ENCODE measurements at regions not wholly inside any gene's neighbourhood (a gene's known extent, or its start where the extent isn't known, plus 50 kb on each side); places are given as distances from the start of the nearest gene placed in this dataset.

DNA sequence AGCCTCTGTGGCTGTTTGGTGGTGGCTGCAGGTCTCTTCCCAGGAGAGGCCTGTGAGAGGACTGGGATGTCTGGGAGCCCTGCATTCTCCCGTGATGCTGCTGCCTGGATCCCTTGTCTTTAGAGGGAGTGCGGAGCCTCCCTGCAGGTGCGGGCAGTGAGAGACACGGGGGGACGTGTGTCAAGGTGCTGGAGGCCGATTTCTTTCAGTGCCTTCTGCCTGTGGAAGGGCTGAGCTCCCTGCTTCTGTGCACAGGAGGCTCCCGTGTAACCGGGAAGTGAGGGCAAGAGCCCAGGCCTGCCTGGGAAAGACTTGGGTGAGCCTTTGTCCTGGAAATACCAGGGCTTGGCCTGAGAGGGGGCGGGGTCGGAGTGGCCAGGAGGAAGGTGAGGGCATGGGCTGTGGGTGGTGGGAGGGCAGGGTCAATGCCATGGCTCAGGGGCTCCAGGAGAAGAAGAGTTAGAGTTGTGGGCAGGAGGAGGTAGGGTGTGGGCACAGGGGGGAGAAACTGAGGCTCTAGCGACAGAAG is 372.2 kb downstream of the TMEM121 start:
- intact Hi-C loops (cut with DNase I), result no loop called here
- Histone ChIP-seq H3K27ac (no peak overlapping the region), H3K9me3 (replicated peaks in 1 of 3) (no peaks in the 10 kb centered on the region), H3K27me3 (no peaks in the 10 kb centered on the region), H3K4me1 (replicated peaks in 1 of 2) (no peaks in the 10 kb centered on the region), H3K4me3 (no peak overlapping the region), H3K36me3 (replicated peaks in 1 of 2) (no peaks in the 10 kb centered on the region)
- WGBS, 4 donors, result 70 to 84% (median 81%) methylated on average over 6 to 11 of the region's 11 CpGs
- no peak for DNase-seq
- no peak for TF ChIP-seq POLR2A (IDR thresholded peaks at IDR 0.05)
- TF ChIP-seq, protein P1, sequence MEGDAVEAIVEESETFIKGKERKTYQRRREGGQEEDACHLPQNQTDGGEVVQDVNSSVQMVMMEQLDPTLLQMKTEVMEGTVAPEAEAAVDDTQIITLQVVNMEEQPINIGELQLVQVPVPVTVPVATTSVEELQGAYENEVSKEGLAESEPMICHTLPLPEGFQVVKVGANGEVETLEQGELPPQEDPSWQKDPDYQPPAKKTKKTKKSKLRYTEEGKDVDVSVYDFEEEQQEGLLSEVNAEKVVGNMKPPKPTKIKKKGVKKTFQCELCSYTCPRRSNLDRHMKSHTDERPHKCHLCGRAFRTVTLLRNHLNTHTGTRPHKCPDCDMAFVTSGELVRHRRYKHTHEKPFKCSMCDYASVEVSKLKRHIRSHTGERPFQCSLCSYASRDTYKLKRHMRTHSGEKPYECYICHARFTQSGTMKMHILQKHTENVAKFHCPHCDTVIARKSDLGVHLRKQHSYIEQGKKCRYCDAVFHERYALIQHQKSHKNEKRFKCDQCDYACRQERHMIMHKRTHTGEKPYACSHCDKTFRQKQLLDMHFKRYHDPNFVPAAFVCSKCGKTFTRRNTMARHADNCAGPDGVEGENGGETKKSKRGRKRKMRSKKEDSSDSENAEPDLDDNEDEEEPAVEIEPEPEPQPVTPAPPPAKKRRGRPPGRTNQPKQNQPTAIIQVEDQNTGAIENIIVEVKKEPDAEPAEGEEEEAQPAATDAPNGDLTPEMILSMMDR (IDR thresholded peaks at IDR 0.05), result no peak

DNA sequence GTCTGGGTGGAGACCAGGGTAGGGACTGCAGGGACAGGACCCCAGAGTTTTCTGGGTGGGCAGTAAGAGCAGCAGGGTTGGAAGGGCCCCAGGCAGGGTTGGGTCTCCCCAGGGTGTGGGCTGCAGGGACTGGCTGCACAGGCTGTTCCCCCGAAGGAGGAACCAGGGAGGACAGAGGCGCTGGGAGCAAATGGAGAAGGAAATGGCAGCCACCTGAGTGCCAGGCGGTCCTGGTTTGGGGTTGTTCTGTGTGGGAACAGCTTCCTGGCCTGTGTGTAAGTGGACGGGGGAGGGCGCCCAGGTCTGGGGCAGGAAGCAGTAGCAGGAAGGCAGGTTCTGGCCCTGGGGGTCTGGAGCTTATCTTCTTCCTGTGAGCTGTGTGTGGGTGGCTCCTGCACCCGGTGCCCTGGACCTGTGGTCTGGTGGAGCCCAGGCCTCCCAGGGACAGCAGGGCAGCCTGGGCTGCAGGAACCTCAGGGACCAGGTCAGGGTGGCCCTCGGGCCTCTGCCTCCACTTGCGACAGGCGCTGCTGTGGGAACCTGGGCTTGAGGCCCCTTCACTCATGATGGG is 372.8 kb downstream of the TMEM121 start:
- 61 to 79% (median 70%) methylated on average over 3 to 9 of the region's 9 CpGs for WGBS, 4 donors
- Histone ChIP-seq H3K36me3 (replicated peaks in 1 of 2) (no peaks in the 10 kb centered on the region), H3K4me1 (replicated peaks in 1 of 2) (no peaks in the 10 kb centered on the region), H3K27me3 (no peaks in the 10 kb centered on the region), H3K27ac (no peak overlapping the region), H3K4me3 (no peak overlapping the region), H3K9me3 (replicated peaks in 1 of 3) (no peaks in the 10 kb centered on the region)
- no peak for DNase-seq
- TF ChIP-seq, protein P1 (IDR thresholded peaks at IDR 0.05), result no peak
- TF ChIP-seq POLR2A (IDR thresholded peaks at IDR 0.05), result no peak
- intact Hi-C loops (cut with DNase I), result no loop called here

DNA sequence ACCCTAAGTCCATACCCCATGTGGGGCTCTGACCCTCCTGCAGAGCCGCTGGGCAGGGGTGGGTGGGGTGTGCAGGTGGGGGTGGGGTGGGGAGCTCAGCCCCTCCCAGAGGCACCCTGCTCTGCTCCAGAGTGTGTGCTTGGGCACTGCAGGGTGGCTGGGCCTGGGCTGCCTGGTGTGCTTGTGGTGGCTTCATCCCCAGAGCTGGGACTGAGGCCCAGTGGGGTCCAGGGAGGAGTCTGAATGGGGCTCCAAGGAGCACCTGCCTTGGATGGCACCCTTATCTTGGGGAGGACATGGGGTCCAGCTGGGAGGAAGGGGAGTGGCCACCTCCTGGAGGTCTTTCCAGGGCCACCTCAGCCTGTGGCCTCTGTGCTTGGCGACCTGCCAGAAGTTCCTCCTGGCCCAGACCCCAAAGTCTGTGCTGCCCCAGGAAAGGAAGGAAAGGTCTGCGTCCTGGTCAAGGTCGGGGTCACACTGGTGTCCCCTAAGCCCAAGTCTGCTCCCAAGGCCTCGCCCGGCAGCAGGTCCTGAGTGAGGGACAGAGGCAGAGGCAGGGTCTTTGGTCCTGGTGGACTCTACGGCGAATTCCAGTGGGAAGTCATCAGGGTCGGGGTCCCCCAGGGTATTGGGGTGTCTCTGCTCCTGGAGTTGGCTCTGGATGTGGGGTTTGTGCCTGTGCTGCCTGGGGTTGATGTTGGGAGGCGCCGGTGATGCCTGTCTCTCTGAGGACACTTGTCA is 373.4 kb downstream of the TMEM121 start:
- H3K9me3 ChIP-seq (replicated peaks in 1 of 3), result no peaks in the 10 kb centered on the region
- H3K4me1 ChIP-seq (replicated peaks in 1 of 2), result no peaks in the 10 kb centered on the region
- WGBS, 4 donors, result 70 to 85% (median 73%) methylated on average over 7 to 11 of the region's 11 CpGs
- intact Hi-C loops (cut with DNase I), result no loop called here
- no peak overlapping the region for H3K4me3 ChIP-seq
- no peak overlapping the region for H3K27ac ChIP-seq
- no peaks in the 10 kb centered on the region for H3K27me3 ChIP-seq
- no peaks in the 10 kb centered on the region for H3K36me3 ChIP-seq (replicated peaks in 1 of 2)
- TF ChIP-seq, protein P1 (IDR thresholded peaks at IDR 0.05), result no peak
- no peak for TF ChIP-seq POLR2A (IDR thresholded peaks at IDR 0.05)
- no peak for DNase-seq

DNA sequence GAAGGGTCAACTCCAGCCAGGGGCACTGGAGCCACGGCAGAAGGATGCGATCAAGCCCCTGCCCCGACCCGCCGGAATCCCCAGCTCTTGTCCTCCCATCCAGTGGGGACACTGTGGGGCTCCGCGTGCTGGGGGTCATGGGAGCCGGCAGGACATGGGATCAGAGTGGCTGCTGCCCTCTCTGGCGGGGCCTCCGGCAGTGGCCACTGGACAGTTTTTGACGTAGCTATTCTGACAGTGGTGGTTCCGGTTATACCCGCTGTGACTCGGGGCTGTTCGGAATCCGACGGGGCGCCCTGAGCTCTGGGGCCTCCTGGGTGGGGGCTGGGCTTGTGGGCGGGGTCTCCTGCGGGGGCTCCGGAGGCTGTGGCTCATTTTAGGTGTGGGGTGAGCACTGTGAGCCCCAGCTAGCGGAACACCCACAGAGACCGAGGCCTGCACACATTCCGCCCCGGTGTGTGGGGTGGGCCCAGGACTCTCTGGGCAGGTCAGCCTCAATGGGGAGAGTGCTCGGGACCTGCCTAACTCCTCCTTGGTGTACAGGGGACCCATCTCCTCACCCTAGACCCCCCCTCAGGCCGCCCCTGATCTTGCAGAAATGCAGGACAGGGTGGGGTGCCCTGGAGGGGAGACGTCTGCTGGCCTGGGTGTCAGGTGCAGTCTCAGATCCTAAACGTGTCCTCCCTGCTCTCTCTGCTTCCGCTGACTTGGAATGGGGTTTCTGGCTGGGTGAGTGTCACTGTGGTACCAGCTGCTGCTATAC is 374.2 kb downstream of the TMEM121 start:
- H3K4me1 ChIP-seq (replicated peaks in 1 of 2), result no peaks in the 10 kb centered on the region
- no peak overlapping the region for H3K27ac ChIP-seq
- H3K9me3 ChIP-seq (replicated peaks in 1 of 3), result no peaks in the 10 kb centered on the region
- no peak for DNase-seq
- no peaks in the 10 kb centered on the region for H3K27me3 ChIP-seq
- intact Hi-C loops (cut with DNase I), result no loop called here
- 63 to 82% (median 70%) methylated on average over 6 to 30 of the region's 30 CpGs for WGBS, 4 donors
- no peak overlapping the region for H3K4me3 ChIP-seq
- TF ChIP-seq, protein P1 (IDR thresholded peaks at IDR 0.05), result no peak
- no peak for TF ChIP-seq POLR2A (IDR thresholded peaks at IDR 0.05)
- H3K36me3 ChIP-seq (replicated peaks in 1 of 2), result no peaks in the 10 kb centered on the region
